Testis (tissue), 2 donors: ENCODE measurements at regions not wholly inside any gene's neighbourhood (a gene's known extent, or its start where the extent isn't known, plus 50 kb on each side); places are given as distances from the start of the nearest gene placed in this dataset.

Experiments used
- DNase-seq: peaks from one replicate; pipeline ENCODE4 v3.0.0-alpha.2; 2019
- H3K27ac ChIP-seq, 2 donors: fragments of 200-600 bp; sonication (generic); one replicate each; pipeline ENCODE4 v1.5.1; 2019
- H3K27me3 ChIP-seq: fragments of 200-600 bp; sonication (generic); one replicate; pipeline ENCODE4 v1.5.1; 2019
- H3K36me3 ChIP-seq: fragments of 200-600 bp; sonication (generic); one replicate; pipeline ENCODE4 v1.5.1; 2017; ENCODE audit warnings: low read depth; ENCODE audit errors: missing control alignments
- H3K4me1 ChIP-seq: fragments of 200-600 bp; sonication (generic); one replicate; pipeline ENCODE4 v1.5.1; 2019
- H3K4me3 ChIP-seq, 2 donors: fragments of 200-600 bp; sonication (generic); one replicate each; pipeline ENCODE4 v1.5.1; 2017 to 2019
- H3K9me3 ChIP-seq: fragments of 200-600 bp; sonication (generic); one replicate; pipeline ENCODE4 v1.5.1; 2017
- POLR2A ChIP-seq: fragments of 450-650 bp; IDR thresholded peaks from one replicate; pipeline ENCODE4 v1.6.1; 2017; ENCODE audit warnings: antibody characterized with exemption, mild to moderate bottlenecking, moderate library complexity
- WGBS, 2 donors: methylation state at CpG; one replicate each; pipeline ENCODE4 v1.1.5; 2018; 5-methylcytosine and 5-hydroxymethylcytosine counted together
- intact Hi-C: fragments of 100-400 bp; cut with DNase I; formaldehyde crosslinking; loops from one replicate; pipeline ENCODE4 v1.15.1; 2023; ENCODE audit warnings: low total_unique reads
- TF ChIP-seq, protein P1 (sequence below), 3 experiments: fragments of 450-650 bp in 2 of 3; fragments of 200-600 bp in 1 of 3; sonication (generic) in 1 of 3; IDR thresholded peaks; one replicate each; pipeline ENCODE4 v1.5.1; 2016 to 2019; ENCODE audit warnings: antibody characterized with exemption in 3 of 3, mild to moderate bottlenecking in 2 of 3, moderate library complexity in 1 of 3

DNA sequence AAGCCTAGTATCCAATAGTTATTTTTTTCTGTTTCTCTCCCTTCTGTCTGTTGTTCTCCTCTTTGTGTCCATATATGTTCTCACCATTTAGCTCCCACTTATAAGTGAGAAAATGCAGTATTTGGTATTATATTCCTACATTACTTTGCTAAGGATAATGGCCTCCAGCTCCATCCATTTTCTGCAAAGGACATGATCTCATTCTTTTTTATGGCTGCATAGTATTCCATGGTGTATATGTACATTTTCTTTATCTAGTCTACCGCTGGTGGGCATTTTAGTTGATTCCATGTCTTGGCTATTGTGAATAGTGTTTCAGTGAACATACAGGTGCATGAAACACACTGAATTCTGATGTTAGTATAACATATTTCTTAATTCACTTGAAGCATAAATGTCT lies 348.9 kb upstream of the TRPC7 start:
- no peaks in the 10 kb centered on the region for H3K9me3 ChIP-seq
- no peak for DNase-seq
- WGBS, 2 donors = 94 to 100% methylated on average over 1 of the region's 1 CpG
- TF ChIP-seq POLR2A = no peak
- TF ChIP-seq, protein P1, sequence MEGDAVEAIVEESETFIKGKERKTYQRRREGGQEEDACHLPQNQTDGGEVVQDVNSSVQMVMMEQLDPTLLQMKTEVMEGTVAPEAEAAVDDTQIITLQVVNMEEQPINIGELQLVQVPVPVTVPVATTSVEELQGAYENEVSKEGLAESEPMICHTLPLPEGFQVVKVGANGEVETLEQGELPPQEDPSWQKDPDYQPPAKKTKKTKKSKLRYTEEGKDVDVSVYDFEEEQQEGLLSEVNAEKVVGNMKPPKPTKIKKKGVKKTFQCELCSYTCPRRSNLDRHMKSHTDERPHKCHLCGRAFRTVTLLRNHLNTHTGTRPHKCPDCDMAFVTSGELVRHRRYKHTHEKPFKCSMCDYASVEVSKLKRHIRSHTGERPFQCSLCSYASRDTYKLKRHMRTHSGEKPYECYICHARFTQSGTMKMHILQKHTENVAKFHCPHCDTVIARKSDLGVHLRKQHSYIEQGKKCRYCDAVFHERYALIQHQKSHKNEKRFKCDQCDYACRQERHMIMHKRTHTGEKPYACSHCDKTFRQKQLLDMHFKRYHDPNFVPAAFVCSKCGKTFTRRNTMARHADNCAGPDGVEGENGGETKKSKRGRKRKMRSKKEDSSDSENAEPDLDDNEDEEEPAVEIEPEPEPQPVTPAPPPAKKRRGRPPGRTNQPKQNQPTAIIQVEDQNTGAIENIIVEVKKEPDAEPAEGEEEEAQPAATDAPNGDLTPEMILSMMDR (IDR thresholded peaks at IDR 0.05) = no peak
- H3K4me1 ChIP-seq = no peaks in the 10 kb centered on the region
- no peak overlapping the region for H3K27ac ChIP-seq
- no peak overlapping the region for H3K4me3 ChIP-seq
- intact Hi-C loops = no loop called here
- H3K36me3 ChIP-seq = no peaks in the 10 kb centered on the region
- H3K27me3 ChIP-seq = no peaks in the 10 kb centered on the region

DNA sequence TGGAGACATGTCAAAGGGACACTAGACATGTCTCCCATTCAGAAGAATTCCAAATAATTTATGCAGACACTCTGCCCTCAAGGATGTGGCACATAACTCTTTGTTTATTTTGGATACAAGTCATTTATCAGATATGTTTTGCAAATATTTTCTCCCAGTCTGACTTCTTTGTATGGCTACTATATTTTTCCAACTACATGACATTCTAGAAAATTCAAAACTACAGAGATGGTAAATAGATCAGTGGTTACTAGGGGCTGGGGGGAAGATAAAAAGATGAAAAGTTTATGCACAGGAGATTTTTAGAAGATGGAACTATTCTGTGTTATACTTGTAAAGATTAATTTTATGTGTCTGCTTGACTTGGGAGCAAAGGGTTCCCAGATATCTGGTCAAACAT lies 347.3 kb upstream of the TRPC7 start:
- no peak overlapping the region for H3K4me3 ChIP-seq

DNA sequence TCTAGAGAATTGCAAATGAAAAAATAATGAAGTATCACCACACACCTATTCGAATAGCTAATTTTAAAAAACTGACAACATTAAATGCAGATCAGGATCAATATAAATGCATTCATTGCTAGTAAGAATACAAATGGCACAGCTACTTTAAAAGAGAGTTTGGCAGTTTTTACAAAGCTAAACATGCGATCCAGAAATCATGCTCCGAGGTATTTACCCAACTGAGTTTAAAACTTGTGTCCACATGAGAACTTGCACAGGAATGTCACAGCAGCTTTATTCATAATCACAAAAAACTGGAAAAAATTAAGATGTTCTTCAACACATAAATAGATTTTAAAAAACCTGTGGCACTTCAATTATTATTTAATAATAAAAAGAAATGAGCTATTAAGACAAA lies 345.5 kb upstream of the TRPC7 start:
- intact Hi-C loops = no loop called here
- TF ChIP-seq, protein P1 (IDR thresholded peaks at IDR 0.05) = no peak
- no peak for TF ChIP-seq POLR2A
- Histone ChIP-seq H3K4me1 (no peaks in the 10 kb centered on the region), H3K36me3 (no peaks in the 10 kb centered on the region), H3K27ac (no peak overlapping the region), H3K9me3 (no peaks in the 10 kb centered on the region), H3K27me3 (no peaks in the 10 kb centered on the region), H3K4me3 (no peak overlapping the region)
- DNase-seq = no peak
- 84 to 91% methylated on average over 3 of the region's 3 CpGs for WGBS, 2 donors

More for the DNA sequence above, 347.3 kb upstream of the TRPC7 start:
- H3K27me3 ChIP-seq = no peaks in the 10 kb centered on the region
- no peak for TF ChIP-seq POLR2A
- TF ChIP-seq, protein P1 (IDR thresholded peaks at IDR 0.05) = no peak
- intact Hi-C loops = no loop called here
- H3K27ac ChIP-seq = no peak overlapping the region
- H3K9me3 ChIP-seq = no peaks in the 10 kb centered on the region
- no peak for DNase-seq
- H3K4me1 ChIP-seq = no peaks in the 10 kb centered on the region
- no peaks in the 10 kb centered on the region for H3K36me3 ChIP-seq

DNA sequence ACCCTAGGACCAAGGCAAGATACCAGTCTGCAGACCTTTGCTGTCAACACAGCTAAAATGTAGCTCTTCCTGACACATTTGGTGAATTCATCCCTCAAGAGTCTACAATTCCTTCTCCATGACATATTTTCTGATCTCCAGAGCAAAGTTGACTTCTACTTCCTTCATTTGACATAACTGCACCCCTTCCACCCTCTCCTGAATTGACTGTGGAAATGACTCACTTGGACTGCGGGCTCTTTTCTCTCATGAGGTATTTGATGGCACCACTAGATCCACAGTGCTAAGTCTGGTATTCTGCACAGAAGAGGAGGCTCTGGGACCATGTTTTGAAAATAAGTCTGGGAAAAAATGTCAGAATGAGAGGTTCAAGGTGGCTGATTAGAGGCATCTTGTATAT lies 338.4 kb upstream of the TRPC7 start:
- Histone ChIP-seq H3K36me3 (no peaks in the 10 kb centered on the region), H3K27ac (no peak overlapping the region), H3K4me1 (no peaks in the 10 kb centered on the region), H3K27me3 (no peaks in the 10 kb centered on the region), H3K4me3 (no peak overlapping the region), H3K9me3 (no peaks in the 10 kb centered on the region)
- intact Hi-C loops = no loop called here
- no peak for TF ChIP-seq POLR2A
- TF ChIP-seq, protein P1 (IDR thresholded peaks at IDR 0.05) = no peak
- 95 to 100% methylated on average over 1 of the region's 1 CpG for WGBS, 2 donors
- no peak for DNase-seq

DNA sequence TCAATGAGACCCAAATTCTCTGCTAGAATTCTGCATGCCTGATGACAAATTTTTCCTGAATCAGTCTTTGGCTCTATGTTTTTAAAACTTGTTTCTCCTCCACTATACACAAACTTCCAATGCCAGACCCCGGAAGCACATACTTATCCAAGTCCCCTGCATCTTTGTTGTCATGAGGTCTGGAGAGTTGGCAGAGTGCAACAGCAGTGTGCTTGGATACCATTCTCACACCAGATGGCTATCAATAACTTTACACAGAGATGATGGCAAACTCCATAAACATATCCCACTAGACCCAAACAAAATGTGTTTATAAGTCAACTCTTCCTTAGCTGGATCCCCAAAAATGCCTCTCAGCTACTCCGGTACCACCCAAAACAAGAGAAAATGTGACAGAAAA lies 337.7 kb upstream of the TRPC7 start:
- H3K36me3 ChIP-seq = no peaks in the 10 kb centered on the region
- TF ChIP-seq POLR2A = no peak
- TF ChIP-seq, protein P1 (IDR thresholded peaks at IDR 0.05) = no peak
- DNase-seq = no peak
- no peak overlapping the region for H3K27ac ChIP-seq
- H3K4me3 ChIP-seq = no peak overlapping the region
- H3K9me3 ChIP-seq = no peaks in the 10 kb centered on the region
- H3K27me3 ChIP-seq = no peaks in the 10 kb centered on the region
- intact Hi-C loops = no loop called here
- no peaks in the 10 kb centered on the region for H3K4me1 ChIP-seq
- WGBS, 2 donors = 95 to 96% methylated on average over 2 of the region's 2 CpGs
